CD14-positive monocyte (primary cell): ENCODE measurements at regions not wholly inside any gene's neighbourhood (a gene's known extent, or its start where the extent isn't known, plus 50 kb on each side); places are given as distances from the start of the nearest gene placed in this dataset.

Source experiments
- DNase-seq, 3 donors: peaks; one replicate each; pipeline ENCODE4 v3.0.0-alpha.2; 2011 to 2022
- H2AFZ ChIP-seq: 2 replicates; pipeline ENCODE4 v1.6.0; 2012; ENCODE audit warnings: mild to moderate bottlenecking, low read depth, low read length, inconsistent platforms; ENCODE audit not compliant: insufficient read depth, poor library complexity, severe bottlenecking
- H3K27ac ChIP-seq, 2 donors: 1 replicate in 1 of 2; 2 replicates in 1 of 2; pipeline ENCODE4 v1.5.1; 2012 to 2013; ENCODE audit warnings: low read length in 2 of 2, control low read depth in 1 of 2, inconsistent platforms in 1 of 2, low read depth in 1 of 2, mild to moderate bottlenecking in 1 of 2
- H3K27me3 ChIP-seq, 2 donors: one replicate each; pipeline versions ENCODE4 v1.6.0 to v1.6.1; 2011 to 2013; ENCODE audit warnings: low read length in 2 of 2; ENCODE audit not compliant: control insufficient read depth in 2 of 2, insufficient read depth in 2 of 2
- H3K36me3 ChIP-seq, 2 donors: replicated peaks in 1 of 2; 1 replicate in 1 of 2; 2 replicates in 1 of 2; pipeline versions ENCODE4 v1.5.1 to v1.6.1; 2012 to 2013; ENCODE audit warnings: low read length in 2 of 2, control low read depth in 1 of 2, inconsistent platforms in 1 of 2, mild to moderate bottlenecking in 1 of 2; ENCODE audit not compliant: insufficient read depth in 2 of 2, control insufficient read depth in 1 of 2
- H3K4me1 ChIP-seq, 2 donors: 1 replicate in 1 of 2; 2 replicates in 1 of 2; pipeline versions ENCODE4 v1.5.1 to v1.6.1; 2012 to 2013; ENCODE audit warnings: low read length in 2 of 2, control low read depth in 1 of 2, inconsistent platforms in 1 of 2, mild to moderate bottlenecking in 1 of 2, moderate library complexity in 1 of 2; ENCODE audit not compliant: insufficient read depth in 2 of 2, control insufficient read depth in 1 of 2
- H3K4me2 ChIP-seq: replicated peaks from 2 replicates; pipeline ENCODE3; 2012; ENCODE audit warnings: low read length, moderate library complexity, mild to moderate bottlenecking; ENCODE audit not compliant: poor library complexity, severe bottlenecking; ENCODE audit errors: extremely low read depth
- H3K4me3 ChIP-seq, 3 experiments: fragments of 200-600 bp in 1 of 3; sonication (generic) in 1 of 3; replicated peaks in 1 of 3; 1 replicate in 2 of 3; 2 replicates in 1 of 3; pipeline ENCODE4 v1.5.1; 2011 to 2013; ENCODE audit warnings: low read length in 3 of 3, mild to moderate bottlenecking in 3 of 3, control low read depth in 2 of 3, low read depth in 2 of 3, inconsistent platforms in 1 of 3, moderate library complexity in 1 of 3
- H3K79me2 ChIP-seq: 2 replicates; pipeline ENCODE4 v1.6.0; 2012; ENCODE audit warnings: mild to moderate bottlenecking, control low read depth, inconsistent platforms, low read length, moderate library complexity; ENCODE audit not compliant: insufficient read depth
- H3K9ac ChIP-seq: 2 replicates; pipeline ENCODE4 v1.6.0; 2017; ENCODE audit warnings: low read length, mild to moderate bottlenecking; ENCODE audit not compliant: insufficient read depth, poor library complexity, severe bottlenecking
- H3K9me3 ChIP-seq, 2 donors: replicated peaks in 1 of 2; 1 replicate in 1 of 2; 2 replicates in 1 of 2; pipeline versions ENCODE4 v1.5.1 to v1.6.1; 2012 to 2013; ENCODE audit warnings: low read length in 2 of 2, control low read depth in 1 of 2; ENCODE audit not compliant: control insufficient read depth in 1 of 2, insufficient read depth in 1 of 2
- H4K20me1 ChIP-seq: 2 replicates; pipeline ENCODE4 v1.6.0; 2012; ENCODE audit warnings: mild to moderate bottlenecking, low read length, control low read depth, moderate library complexity; ENCODE audit not compliant: insufficient read depth
- H3K27ac Mint-ChIP-seq, 7 donors: one replicate each; pipeline ENCODE4 v1.8.0; 2020; ENCODE audit warnings: mild to moderate bottlenecking in 7 of 7, mixed read lengths in 7 of 7, moderate library complexity in 6 of 7, inconsistent platforms in 2 of 7
- H3K27me3 Mint-ChIP-seq, 3 donors: one replicate each; pipeline ENCODE4 v1.8.0; 2021 to 2022; ENCODE audit warnings: low read depth in 3 of 3, mild to moderate bottlenecking in 3 of 3, mixed read lengths in 3 of 3, moderate library complexity in 3 of 3, inconsistent platforms in 1 of 3
- H3K36me3 Mint-ChIP-seq, 2 donors: one replicate each; pipeline ENCODE4 v1.8.0; 2020; ENCODE audit warnings: mixed read lengths in 2 of 2, inconsistent platforms in 1 of 2, mild to moderate bottlenecking in 1 of 2
- H3K4me1 Mint-ChIP-seq: one replicate; pipeline ENCODE4 v1.8.0; 2020; ENCODE audit warnings: mild to moderate bottlenecking, mixed read lengths
- H3K4me3 Mint-ChIP-seq, 2 donors: one replicate each; pipeline ENCODE4 v1.8.0; 2020; ENCODE audit warnings: mild to moderate bottlenecking in 2 of 2, mixed read lengths in 2 of 2, moderate library complexity in 1 of 2
- H3K9me3 Mint-ChIP-seq, 7 donors: one replicate each; pipeline ENCODE4 v1.8.0; 2020 to 2022; ENCODE audit warnings: mixed read lengths in 7 of 7, mild to moderate bottlenecking in 6 of 7, moderate library complexity in 6 of 7, inconsistent platforms in 2 of 7
- CTCF ChIP-seq: fragments of 200-600 bp; IDR thresholded peaks from one replicate; pipeline ENCODE4 v1.8.0; 2022; ENCODE audit warnings: antibody characterized with exemption, mild to moderate bottlenecking
- WGBS: methylation state at CpG from one replicate; pipeline ENCODE4 v1.1.5; 2013; ENCODE audit warnings: missing lambda C conversion rate; ENCODE audit not compliant: insufficient coverage; 5-methylcytosine and 5-hydroxymethylcytosine counted together
- intact Hi-C, 2 donors: fragments of 100-400 bp; cut with micrococcal nuclease; formaldehyde crosslinking; loops; one replicate each; pipeline versions ENCODE4 v1.15.0 to v1.15.1; 2023

- Mint-ChIP-seq H3K4me1 (peaks cover 7% of the 10 kb centered on the region), H3K27me3 (peaks cover 0 to 3% (median 0%) of the 10 kb centered on the region in 3 donors), H3K36me3 (no peaks in the 10 kb centered on the region), H3K9me3 (peaks cover 0 to 8% (median 0%) of the 10 kb centered on the region in 7 donors), H3K27ac (no peak overlapping the region), H3K4me3 (no peak overlapping the region)
- no peak for DNase-seq
- Histone ChIP-seq H3K27ac (no peak overlapping the region), H3K27me3 (no peaks in the 10 kb centered on the region), H3K9ac (no peak overlapping the region), H3K79me2 (no peaks in the 10 kb centered on the region), H3K36me3 (no peaks in the 10 kb centered on the region), H3K4me3 (no peak overlapping the region), H3K9me3 (no peaks in the 10 kb centered on the region), H3K4me2 (no peak overlapping the region), H3K4me1 (peaks cover 0 to 8% of the 10 kb centered on the region in 2 donors), H4K20me1 (no peaks in the 10 kb centered on the region), H2AFZ (no peak overlapping the region)
- no peak for TF ChIP-seq CTCF
- intact Hi-C loops, result no loop called here
- WGBS, result 100% methylated on average over 4 of the region's 6 CpGs
These were observed 169.8 kb downstream of the BTG1 start for GRCh38 chr12:91975891-91976290.

GRCh38 chr12:91974541-91975085 lies 171.0 kb downstream of the BTG1 start:
- H3K9me3 ChIP-seq, result peaks cover 0 to 7% of the 10 kb centered on the region in 2 donors
- no peak for TF ChIP-seq CTCF
- no CpG with 5 or more reads among the region's 3 CpGs for WGBS
- H3K79me2 ChIP-seq, result no peaks in the 10 kb centered on the region
- H3K27ac Mint-ChIP-seq, result no peak overlapping the region
- no peaks in the 10 kb centered on the region for H3K36me3 ChIP-seq
- no peak overlapping the region for H3K9ac ChIP-seq
- no peaks in the 10 kb centered on the region for H4K20me1 ChIP-seq
- H3K27ac ChIP-seq, result no peak overlapping the region
- no peak overlapping the region for H3K4me2 ChIP-seq
- H3K4me1 Mint-ChIP-seq, result peaks cover 7% of the 10 kb centered on the region
- intact Hi-C loops, result no loop called here
- no peaks in the 10 kb centered on the region for H3K36me3 Mint-ChIP-seq
- H3K27me3 Mint-ChIP-seq, result peaks cover 0 to 3% (median 0%) of the 10 kb centered on the region in 3 donors
- H3K4me3 Mint-ChIP-seq, result no peak overlapping the region
- no peak for DNase-seq
- H3K9me3 Mint-ChIP-seq, result peaks cover 3 to 9% (median 5%) of the 10 kb centered on the region in 7 donors
- H3K4me3 ChIP-seq, result no peak overlapping the region
- peaks cover 0 to 8% of the 10 kb centered on the region in 2 donors for H3K4me1 ChIP-seq
- no peak overlapping the region for H2AFZ ChIP-seq
- H3K27me3 ChIP-seq, result no peaks in the 10 kb centered on the region
